Activated T-cell treated with anti-CD3 and anti-CD28 coated beads, Interleukin-2, amount 50 U/mL, for 4 hours (primary cell): ENCODE measurements at regions not wholly inside any gene's neighbourhood (a gene's known extent, or its start where the extent isn't known, plus 50 kb on each side); places are given as distances from the start of the nearest gene placed in this dataset.

Experiments used
- ATAC-seq, 2 donors: fragments of 200-7000 bp; cut with Tn5 transposase; one replicate each; pipeline ENCODE4 v1.10.0; 2021
- DNase-seq: peaks from one replicate; pipeline ENCODE4 v3.0.0-alpha.2; 2020
- H3K27me3 Mint-ChIP-seq: one replicate; pipeline ENCODE4 v1.8.0; 2021; ENCODE audit warnings: low read depth, mixed read lengths
- H3K36me3 Mint-ChIP-seq: one replicate; pipeline ENCODE4 v1.8.0; 2022; ENCODE audit warnings: mixed read lengths; ENCODE audit not compliant: insufficient read depth
- H3K4me1 Mint-ChIP-seq: one replicate; pipeline ENCODE4 v1.8.0; 2021; ENCODE audit warnings: low read depth, mixed read lengths
- H3K4me3 Mint-ChIP-seq: one replicate; pipeline ENCODE4 v1.8.0; 2021; ENCODE audit warnings: mild to moderate bottlenecking, moderate library complexity, mixed read lengths
- H3K9me3 Mint-ChIP-seq: one replicate; pipeline ENCODE4 v1.8.0; 2021; ENCODE audit warnings: mixed read lengths

DNA sequence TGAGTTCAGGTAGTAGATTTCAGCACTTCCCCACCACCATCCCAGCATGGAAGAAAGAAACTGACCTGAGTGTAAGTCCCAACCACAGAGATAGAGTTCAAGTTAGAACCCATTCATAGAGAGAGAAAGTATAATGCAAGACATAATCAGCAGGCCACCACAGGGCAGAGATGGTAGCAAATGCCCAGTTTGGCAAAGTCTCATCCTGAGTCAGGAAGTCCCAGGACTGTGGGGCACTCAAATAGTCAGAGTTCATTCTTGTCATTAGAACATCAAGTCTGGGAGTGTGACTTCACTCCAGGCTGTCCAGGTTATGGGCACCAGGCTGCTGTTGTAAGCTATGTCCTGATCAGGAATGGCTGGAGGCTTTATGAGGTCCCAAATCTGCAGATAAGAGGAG lies 72.0 kb upstream of the USP47 start:
- DNase-seq (no peak), ATAC-seq (no peak)
- Mint-ChIP-seq H3K27me3 (peaks cover 11% of the 10 kb centered on the region), H3K4me1 (no peaks in the 10 kb centered on the region), H3K9me3 (no peaks in the 10 kb centered on the region), H3K36me3 (no peaks in the 10 kb centered on the region), H3K4me3 (no peak overlapping the region)

DNA sequence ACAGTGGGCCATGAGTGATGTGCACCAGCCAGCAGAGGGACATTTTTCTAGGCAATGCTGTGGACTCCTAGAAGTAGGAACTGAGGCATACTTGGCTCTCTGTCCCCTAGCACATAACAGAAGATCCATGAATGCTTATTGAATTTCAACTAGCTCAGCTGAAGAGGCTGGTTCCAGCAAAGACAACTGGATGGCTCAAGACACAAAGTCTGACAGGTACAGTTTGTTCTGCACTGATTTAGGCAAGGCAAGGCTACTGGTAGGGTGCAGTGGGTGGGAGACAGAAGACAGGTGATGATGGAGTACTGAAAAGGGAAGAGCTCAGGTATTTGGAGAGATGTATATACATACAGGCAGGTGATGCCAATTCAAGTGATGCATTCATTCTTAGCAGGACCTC lies 72.4 kb upstream of the USP47 start:
- Mint-ChIP-seq H3K27me3 (peaks cover 11% of the 10 kb centered on the region), H3K36me3 (no peaks in the 10 kb centered on the region), H3K9me3 (no peaks in the 10 kb centered on the region), H3K4me3 (no peak overlapping the region), H3K4me1 (no peaks in the 10 kb centered on the region)
- DNase-seq, result no peak
- no peak for ATAC-seq

DNA sequence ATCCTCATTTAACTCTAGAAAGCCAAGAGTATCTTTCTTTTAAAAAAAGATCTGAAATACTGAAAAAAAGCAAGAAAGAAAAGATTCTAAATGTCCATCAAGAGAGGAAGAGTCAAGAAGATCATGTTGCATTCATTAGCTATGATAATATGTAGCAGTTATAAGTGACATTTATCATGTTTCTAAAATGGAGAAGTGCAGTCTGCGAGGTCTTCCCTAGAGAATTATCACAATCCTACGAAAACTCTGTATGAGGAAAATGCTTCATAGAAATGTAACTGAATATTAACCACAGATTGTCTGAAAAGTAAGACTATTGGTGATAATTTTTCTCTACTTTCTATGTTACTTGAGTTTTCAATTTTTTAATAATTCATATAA lies 77.4 kb upstream of the USP47 start:
- no peaks in the 10 kb centered on the region for H3K36me3 Mint-ChIP-seq
- H3K4me1 Mint-ChIP-seq, result no peaks in the 10 kb centered on the region
- ATAC-seq, result no peak
- H3K27me3 Mint-ChIP-seq, result peaks cover 23% of the 10 kb centered on the region
- H3K9me3 Mint-ChIP-seq, result no peaks in the 10 kb centered on the region
- no peak overlapping the region for H3K4me3 Mint-ChIP-seq
- no peak for DNase-seq

DNA sequence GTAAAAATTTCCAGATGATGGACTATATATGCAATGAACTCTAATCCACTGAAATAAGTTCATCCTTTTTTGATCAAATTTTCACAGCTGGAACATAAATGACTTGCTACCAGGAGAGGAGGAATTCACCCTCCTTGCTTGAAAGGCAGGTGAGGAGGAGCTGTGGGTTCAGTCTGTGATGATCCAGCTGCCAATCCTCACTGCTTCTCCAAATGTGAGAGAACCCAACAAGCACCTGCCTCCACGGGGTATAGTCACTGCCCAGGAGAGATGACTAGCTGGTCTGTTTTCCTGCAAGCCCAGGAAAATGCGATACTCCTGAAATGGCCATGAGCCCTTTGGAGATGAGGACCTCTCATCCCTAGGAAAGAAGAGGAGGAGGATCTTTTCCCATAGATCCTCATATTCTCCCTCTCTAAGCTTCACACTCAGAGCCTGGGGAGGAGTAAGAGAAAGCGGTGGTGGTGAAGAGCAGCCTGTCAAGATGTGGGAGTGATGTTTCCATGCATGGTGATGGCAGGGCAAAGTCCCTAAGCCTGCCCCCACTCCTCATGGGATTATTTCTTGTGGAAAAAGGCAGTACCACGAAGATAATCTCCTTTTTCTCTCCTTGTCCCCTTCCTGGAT lies 77.9 kb upstream of the USP47 start:
- peaks cover 23% of the 10 kb centered on the region for H3K27me3 Mint-ChIP-seq
- H3K9me3 Mint-ChIP-seq, result no peaks in the 10 kb centered on the region
- no peak for ATAC-seq
- no peak overlapping the region for H3K4me3 Mint-ChIP-seq
- no peak for DNase-seq
- H3K36me3 Mint-ChIP-seq, result no peaks in the 10 kb centered on the region
- no peaks in the 10 kb centered on the region for H3K4me1 Mint-ChIP-seq

DNA sequence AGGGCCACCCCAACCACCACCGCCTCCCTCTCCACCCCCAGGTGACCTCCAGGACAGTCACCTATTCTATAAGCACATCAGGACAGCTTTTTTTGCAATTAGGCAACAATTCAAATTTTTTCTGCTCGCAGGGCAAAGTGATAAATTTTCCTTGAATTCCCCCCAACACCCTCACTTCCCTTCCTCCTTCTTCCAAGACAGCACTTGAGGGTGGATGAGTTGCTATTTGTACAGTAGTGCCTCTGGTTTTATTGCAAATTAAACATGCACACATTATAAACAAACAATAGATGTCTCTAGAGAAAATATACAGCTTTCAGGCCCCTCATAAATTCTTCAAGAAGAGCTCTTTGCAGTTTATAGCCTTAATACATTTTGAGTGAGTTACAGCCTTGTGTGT lies 80.9 kb upstream of the USP47 start:
- ATAC-seq (no peak), DNase-seq (no peak)
- Mint-ChIP-seq H3K27me3 (peaks cover 19% of the 10 kb centered on the region), H3K4me1 (no peaks in the 10 kb centered on the region), H3K36me3 (no peaks in the 10 kb centered on the region), H3K4me3 (no peak overlapping the region), H3K9me3 (no peaks in the 10 kb centered on the region)

DNA sequence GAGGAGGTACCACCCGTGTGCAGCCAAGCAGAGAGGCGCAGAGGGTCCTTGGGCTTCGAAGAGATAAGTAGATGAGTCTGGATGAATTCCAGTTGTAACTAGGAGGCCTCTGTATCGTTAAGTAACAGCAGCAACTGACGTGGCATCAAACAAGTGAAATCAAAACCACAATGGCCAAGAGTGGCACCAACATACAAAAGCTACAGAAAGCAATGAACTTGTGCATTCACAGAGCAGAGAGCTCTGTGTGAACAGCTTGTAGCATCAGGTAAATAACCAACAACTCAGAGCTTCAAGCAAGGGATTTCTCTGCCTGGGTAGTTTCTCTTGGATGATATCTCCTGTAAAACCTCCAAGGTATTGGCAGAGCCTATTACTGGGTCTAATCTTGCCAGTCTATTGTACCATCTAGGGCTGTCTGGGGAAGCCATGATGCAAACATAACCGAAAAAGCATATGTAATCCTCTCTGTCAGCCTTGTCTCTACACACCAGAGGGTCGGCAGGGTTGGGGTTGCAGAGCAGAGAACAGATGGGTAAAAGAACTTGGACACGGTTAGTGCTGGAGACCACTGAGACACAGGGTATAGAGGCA lies 83.1 kb upstream of the USP47 start:
- Mint-ChIP-seq H3K4me1 (no peaks in the 10 kb centered on the region), H3K36me3 (no peaks in the 10 kb centered on the region), H3K9me3 (no peaks in the 10 kb centered on the region), H3K27me3 (peaks cover 11% of the 10 kb centered on the region), H3K4me3 (no peak overlapping the region)
- DNase-seq, result no peak
- ATAC-seq, result no peak

DNA sequence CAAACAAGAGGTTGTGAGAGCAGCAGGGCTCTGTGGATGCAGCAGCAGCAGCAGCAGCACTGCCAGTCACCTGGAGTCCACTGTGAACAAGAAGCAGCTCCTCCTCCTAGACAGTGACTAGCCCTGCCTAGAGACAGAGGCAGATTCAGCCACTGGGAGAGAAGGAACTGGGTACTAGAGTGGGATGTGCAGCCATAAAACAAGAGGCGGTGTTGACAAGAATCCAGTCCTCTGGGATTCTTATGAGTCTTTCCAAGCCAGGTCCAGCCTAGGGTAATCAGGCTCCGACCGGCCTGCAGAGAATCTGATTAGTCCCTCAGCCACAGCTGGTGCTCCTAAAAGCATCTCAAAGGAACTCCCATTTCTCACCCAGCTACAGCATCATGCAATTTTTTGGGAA lies 83.9 kb upstream of the USP47 start:
- no peaks in the 10 kb centered on the region for H3K4me1 Mint-ChIP-seq
- no peaks in the 10 kb centered on the region for H3K36me3 Mint-ChIP-seq
- no peaks in the 10 kb centered on the region for H3K9me3 Mint-ChIP-seq
- ATAC-seq, result no peak
- no peak for DNase-seq
- H3K4me3 Mint-ChIP-seq, result no peak overlapping the region
- H3K27me3 Mint-ChIP-seq, result peaks cover 11% of the 10 kb centered on the region

DNA sequence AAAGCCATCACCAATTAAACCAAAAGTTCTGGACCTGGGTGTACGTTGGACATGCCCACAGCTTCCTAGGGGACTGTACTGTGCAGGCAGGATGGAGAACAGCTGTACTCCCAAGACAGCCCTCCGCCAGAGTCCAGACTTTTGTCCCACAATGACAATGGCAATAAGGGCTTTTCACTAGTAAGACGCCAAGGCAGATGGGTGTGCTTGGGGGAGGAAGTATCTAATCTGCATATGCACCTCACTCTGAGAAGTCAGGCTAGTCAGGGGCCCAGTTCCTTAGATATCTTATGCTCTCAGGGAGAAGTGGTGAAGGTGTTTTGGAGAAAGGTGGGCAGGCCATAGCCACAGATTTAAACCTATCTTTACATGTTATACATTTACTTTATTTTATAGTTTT lies 85.1 kb upstream of the USP47 start:
- ATAC-seq (no peak), DNase-seq (no peak)
- Mint-ChIP-seq H3K27me3 (peaks cover 14% of the 10 kb centered on the region), H3K4me3 (no peak overlapping the region), H3K9me3 (no peaks in the 10 kb centered on the region), H3K4me1 (no peaks in the 10 kb centered on the region), H3K36me3 (no peaks in the 10 kb centered on the region)

DNA sequence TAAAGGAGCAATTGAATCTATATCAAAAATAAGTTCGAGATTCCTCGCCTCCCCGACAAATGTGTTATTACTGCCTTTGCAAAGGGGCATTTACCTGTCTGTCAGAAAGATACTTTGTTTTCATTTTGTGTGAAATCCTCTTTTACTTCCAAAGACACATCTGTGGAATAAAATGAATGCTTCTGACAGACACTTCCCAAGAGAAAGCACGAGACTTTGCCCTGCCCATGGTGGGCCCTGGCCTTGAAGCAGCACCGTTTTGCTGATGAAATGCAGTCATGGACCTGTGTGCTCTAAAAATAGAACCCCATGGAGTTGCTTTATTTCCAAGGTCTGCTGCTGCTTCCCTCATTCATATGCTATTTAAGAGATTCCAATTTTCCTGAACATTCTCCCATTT lies 85.9 kb upstream of the USP47 start:
- Mint-ChIP-seq H3K4me1 (no peaks in the 10 kb centered on the region), H3K9me3 (no peaks in the 10 kb centered on the region), H3K4me3 (no peak overlapping the region), H3K27me3 (peaks cover 12% of the 10 kb centered on the region), H3K36me3 (no peaks in the 10 kb centered on the region)
- no peak for DNase-seq
- no peak for ATAC-seq

DNA sequence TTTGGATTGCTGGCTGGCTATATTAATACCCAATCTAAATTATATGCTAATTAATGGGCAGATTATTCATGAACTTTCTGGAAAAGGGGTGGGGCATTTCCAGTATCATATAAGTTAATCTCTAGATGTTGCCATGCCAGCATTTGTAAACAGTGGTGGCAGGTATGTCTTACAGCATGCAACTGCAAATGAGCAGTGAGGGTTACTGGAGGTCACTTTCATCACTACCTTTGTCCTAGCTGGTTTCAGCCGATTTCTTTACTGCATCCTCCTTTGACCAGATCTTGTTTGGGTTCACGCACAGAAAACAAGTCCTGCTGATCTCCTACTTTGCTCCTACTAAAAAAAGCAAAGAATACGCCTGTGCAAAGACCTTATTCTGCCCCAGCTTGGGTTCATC lies 89.1 kb upstream of the USP47 start:
- no peaks in the 10 kb centered on the region for H3K4me1 Mint-ChIP-seq
- no peak overlapping the region for H3K4me3 Mint-ChIP-seq
- no peaks in the 10 kb centered on the region for H3K36me3 Mint-ChIP-seq
- H3K9me3 Mint-ChIP-seq, result no peaks in the 10 kb centered on the region
- DNase-seq, result no peak
- H3K27me3 Mint-ChIP-seq, result peaks cover 5% of the 10 kb centered on the region
- ATAC-seq, result no peak

DNA sequence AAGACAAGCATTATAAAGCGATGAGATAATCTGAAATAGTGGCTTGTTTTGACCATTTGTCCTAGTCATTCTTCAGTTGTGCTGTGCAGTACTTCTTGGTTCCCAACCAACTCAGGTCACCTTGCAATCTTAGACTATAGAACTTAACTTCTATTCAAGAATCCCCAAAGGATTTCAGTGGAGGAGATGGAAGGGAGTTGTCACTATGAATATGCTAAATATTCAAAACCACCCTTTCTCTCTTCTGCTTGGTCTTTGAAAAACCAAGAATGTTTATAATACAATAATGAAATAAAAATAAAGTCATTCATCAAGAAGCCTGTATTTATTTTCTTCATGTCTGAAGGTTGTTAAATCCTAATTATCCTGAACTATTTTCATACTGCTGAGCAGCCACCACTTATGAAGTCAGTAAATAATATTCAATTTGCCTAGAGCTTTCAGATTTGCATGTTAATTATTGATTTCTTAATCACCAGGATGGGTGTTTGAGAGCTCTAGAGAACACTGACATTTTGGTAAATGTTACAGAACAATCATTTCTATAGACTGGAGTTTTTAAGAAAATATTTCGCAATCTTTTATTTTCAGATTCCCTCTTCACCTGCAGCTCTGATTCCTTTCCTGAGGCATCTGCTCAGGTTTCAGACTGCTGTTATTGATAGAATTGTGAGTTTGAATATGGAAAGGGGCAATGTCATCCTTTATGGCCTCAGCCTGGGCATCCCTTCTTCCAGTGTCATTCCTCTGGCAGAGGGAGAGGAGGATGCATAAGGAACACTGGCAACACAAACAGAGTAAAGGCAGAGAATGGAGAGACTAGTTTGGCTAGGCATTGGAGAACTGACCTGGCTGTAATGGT lies 91.5 kb upstream of the USP47 start:
- DNase-seq (no peak), ATAC-seq (no peak)
- Mint-ChIP-seq H3K36me3 (no peaks in the 10 kb centered on the region), H3K4me1 (no peaks in the 10 kb centered on the region), H3K9me3 (no peaks in the 10 kb centered on the region), H3K4me3 (no peak overlapping the region), H3K27me3 (peaks cover 8% of the 10 kb centered on the region)

DNA sequence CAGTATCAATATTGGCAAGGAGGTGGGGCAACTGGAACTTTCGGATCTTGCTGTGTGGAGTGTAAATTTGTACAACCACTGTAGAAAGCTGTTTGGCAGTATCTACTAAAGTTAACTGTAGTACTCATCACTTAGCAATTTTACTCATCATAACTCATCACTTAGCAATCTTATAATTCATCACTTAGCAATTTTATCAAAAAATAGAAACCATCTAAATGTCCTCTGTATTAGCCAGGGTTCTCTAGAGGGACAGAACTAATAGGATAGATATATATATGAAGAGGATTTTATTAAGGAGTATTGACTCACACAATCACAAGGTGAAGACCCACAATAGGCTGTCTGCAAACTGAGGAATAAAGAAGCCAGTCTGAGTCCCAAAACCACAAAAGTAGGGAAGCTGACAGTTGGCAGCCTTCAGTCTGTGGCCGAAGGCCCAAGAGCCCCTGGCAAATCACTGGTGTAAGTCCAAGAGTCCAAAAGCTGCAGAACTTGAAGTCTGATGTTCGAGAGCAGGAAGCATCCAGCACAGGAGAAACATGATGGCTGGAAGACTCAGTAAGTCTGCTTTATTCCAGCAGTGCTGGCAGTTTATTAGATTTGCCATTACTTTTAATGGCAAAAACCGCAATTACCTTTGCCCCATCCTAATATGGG lies 92.9 kb upstream of the USP47 start:
- no peak for DNase-seq
- Mint-ChIP-seq H3K27me3 (peaks cover 12% of the 10 kb centered on the region), H3K4me3 (no peak overlapping the region), H3K9me3 (no peaks in the 10 kb centered on the region), H3K36me3 (no peaks in the 10 kb centered on the region), H3K4me1 (no peaks in the 10 kb centered on the region)
- no peak for ATAC-seq

DNA sequence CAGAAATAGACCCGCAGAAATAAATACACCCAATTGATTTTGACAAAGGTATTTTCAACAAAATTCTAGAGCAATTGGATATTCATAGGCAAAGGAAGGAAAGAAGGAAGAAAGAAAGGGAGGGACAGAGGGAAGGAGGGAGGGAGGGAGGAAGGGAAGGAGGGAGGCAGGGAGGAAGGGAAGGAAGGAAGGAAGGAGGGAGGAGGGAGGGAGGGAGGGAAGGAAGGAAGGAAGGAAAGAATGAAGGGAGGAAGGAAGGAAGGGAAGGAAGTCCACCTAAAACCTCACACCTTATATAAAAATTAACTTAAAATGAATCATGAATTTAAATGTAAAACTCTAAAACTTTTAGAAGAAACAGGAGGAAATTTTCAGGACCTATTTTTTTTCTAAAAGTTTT lies 94.2 kb upstream of the USP47 start:
- Mint-ChIP-seq H3K4me1 (no peaks in the 10 kb centered on the region), H3K4me3 (no peak overlapping the region), H3K27me3 (peaks cover 20% of the 10 kb centered on the region), H3K9me3 (no peaks in the 10 kb centered on the region), H3K36me3 (no peaks in the 10 kb centered on the region)
- ATAC-seq (no peak), DNase-seq (no peak)

DNA sequence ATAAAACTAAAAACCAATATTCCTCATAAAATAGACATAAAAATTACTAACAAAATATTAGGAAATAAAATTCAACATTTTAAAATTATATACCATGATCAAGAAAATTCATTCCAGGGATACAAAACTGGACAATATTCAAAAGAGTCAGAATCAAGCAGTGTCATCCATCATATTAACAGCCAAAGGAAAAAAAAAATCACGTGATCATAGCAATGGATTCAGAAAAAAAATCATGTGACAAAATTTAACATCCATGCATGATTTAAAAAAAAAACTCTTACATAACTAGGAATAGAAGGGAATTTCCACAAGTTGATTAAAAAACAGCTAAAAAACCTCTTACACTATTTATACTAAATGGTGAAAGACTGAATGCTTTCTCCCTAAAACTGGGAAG lies 95.3 kb upstream of the USP47 start:
- no peak overlapping the region for H3K4me3 Mint-ChIP-seq
- H3K9me3 Mint-ChIP-seq, result no peaks in the 10 kb centered on the region
- peaks cover 24% of the 10 kb centered on the region for H3K27me3 Mint-ChIP-seq

DNA sequence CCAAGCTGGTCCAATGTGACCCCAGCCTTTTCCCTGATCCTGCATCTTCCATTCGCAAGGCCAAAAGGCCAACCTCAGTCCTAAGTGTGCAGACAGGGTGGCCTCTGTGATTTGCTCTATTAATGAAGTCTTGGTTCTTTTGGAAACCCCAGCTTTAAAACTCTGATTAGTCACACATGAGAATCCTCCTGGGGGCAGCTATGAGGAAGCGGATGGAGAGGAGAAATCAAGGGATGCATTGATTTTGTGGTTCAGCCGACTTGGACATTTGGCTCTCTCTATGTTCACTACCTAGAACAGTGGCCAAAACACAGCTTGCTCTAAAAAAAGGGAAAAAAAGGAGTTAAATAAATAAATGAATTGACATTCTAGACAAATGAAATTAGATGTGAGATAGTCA lies 98.6 kb upstream of the USP47 start:
- Mint-ChIP-seq H3K9me3 (no peaks in the 10 kb centered on the region), H3K27me3 (peaks cover 32% of the 10 kb centered on the region), H3K36me3 (no peaks in the 10 kb centered on the region), H3K4me3 (no peak overlapping the region), H3K4me1 (no peaks in the 10 kb centered on the region)
- no peak for ATAC-seq
- no peak for DNase-seq

More for the DNA sequence above, 95.3 kb upstream of the USP47 start:
- DNase-seq (no peak), ATAC-seq (no peak)
- Mint-ChIP-seq H3K36me3 (no peaks in the 10 kb centered on the region), H3K4me1 (no peaks in the 10 kb centered on the region)
